Upper lobe of left lung (tissue), 4 donors: ENCODE measurements at regions not wholly inside any gene's neighbourhood (a gene's known extent, or its start where the extent isn't known, plus 50 kb on each side); places are given as distances from the start of the nearest gene placed in this dataset.

Experiments used
- CTCF ChIP-seq, 6 experiments: fragments of 450-650 bp in 4 of 6; fragments of 200-600 bp in 2 of 6; sonication (generic) in 2 of 6; IDR thresholded peaks; one replicate each; pipeline ENCODE4 v1.5.1; 2016 to 2019; ENCODE audit warnings: antibody characterized with exemption in 6 of 6
- EP300 ChIP-seq, 4 donors: sonication (generic); formaldehyde crosslinking; IDR thresholded peaks; one replicate each; pipeline ENCODE4 v1.5.1; 2017; ENCODE audit warnings: antibody characterized with exemption in 4 of 4, control low read depth in 2 of 4
- POLR2A ChIP-seq, 4 donors: fragments of 450-650 bp; IDR thresholded peaks; one replicate each; pipeline ENCODE4 v1.5.1; 2016 to 2017; ENCODE audit warnings: antibody characterized with exemption in 4 of 4, mild to moderate bottlenecking in 2 of 4
- POLR2AphosphoS5 ChIP-seq, 2 donors: sonication (generic); formaldehyde crosslinking; IDR thresholded peaks; one replicate each; pipeline ENCODE4 v1.5.1; 2017; ENCODE audit warnings: antibody characterized with exemption in 2 of 2

DNA sequence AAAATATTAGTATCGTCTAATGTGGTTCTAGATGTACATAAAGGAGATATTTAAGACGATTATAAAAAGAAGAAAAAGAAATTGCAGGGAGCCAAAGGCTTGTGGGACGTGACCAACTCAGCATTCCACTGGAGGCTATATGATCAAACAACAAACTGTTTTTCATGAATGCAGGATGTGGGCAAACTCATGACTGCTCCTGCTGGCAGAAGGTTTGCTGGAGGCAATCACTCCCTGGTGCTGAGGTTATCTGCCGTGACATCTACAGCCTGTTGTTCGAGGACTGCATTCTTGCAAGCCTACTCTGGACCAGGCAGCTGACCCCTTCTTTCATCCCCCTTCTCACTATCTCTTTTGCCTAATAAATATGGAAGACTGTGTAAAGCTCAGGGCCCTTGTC, 518.1 kb downstream of the UQCRFS1 start:
- no peak for TF ChIP-seq CTCF (IDR thresholded peaks at IDR 0.05)
- no peak for TF ChIP-seq POLR2AphosphoS5 (IDR thresholded peaks at IDR 0.05)
- no peak for TF ChIP-seq POLR2A (IDR thresholded peaks at IDR 0.05)
- TF ChIP-seq EP300 (IDR thresholded peaks at IDR 0.05), result no peak
